ENCODE measurements at regions not wholly inside any gene's neighbourhood (a gene's known extent, or its start where the extent isn't known, plus 50 kb on each side); places are given as distances from the start of the nearest gene placed in this dataset.
A peak's percentile ranks its signal among the peaks of the same experiment; 100 is the strongest.
"Not testable (repeated sequence)": the region's sequence is repeated elsewhere in the genome, so short reads cannot be mapped to it uniquely, and the experiment has no call there.

- not testable (repeated sequence) for DNase-seq (ENCODE audit: low spot score)
These were observed 182.3 kb upstream of the DAAM1 start for GRCh38 chr14:59006179-59006578.

- no peak for DNase-seq (ENCODE audit: low spot score)
These were observed 178.5 kb upstream of the DAAM1 start for GRCh38 chr14:59009967-59010366.

DNA sequence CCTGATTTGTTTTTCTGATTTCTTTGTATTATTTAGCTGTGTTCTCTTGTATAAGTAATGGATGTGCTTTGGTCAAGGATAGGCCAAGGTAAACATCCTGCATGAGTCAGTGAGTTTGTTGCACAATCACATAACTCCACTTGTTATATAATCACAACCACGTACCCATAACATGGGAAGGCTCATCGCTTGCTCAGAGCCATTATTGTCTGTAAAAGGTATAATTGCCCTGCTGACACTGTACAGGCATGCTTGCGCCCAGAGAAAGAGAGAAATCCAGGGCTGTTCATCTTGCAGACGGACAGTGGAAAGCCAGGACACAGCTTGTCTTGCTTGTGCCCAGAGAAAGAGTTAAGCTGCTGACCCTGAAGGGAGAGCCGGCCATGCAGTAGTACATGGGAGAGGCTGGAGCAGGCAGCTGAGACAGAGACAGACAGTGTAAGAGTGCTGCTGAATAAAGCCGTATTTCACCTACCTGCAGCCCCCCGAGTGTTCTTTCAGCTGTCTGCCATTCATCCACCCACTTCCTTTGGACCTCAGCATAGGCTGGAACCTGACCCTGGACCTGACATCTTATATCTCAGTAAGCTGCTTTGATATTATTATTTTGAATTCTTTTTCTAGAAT, 174.7 kb upstream of the DAAM1 start:
- no peak for DNase-seq (ENCODE audit: low spot score)

GRCh38 chr14:59015482-59015881, 173.0 kb upstream of the DAAM1 start:
- DNase-seq (ENCODE audit: low spot score): no peak

GRCh38 chr14:59017285-59017965, 171.0 kb upstream of the DAAM1 start:
- DNase-seq (ENCODE audit: low spot score): no peak

DNA sequence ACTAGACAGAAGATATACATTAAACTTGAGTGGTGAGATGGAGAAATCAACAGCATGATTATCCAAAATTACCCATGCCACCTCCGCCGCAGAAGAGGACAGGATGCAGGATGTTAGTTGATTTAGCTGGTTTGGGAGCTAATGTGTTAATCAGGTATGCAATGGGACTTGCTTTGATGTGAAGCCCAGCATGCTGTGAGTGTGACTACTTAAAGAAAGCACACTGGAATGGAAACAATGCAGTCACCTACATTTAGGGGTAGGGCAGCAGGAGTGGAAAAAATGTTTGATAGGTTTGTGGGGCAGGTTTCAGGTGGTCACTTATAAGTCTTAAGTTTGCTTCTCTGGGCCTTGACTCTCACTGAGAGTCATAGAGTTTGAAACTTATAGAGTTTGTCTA, 170.0 kb upstream of the DAAM1 start:
- no peak for DNase-seq (ENCODE audit: low spot score)

DNA sequence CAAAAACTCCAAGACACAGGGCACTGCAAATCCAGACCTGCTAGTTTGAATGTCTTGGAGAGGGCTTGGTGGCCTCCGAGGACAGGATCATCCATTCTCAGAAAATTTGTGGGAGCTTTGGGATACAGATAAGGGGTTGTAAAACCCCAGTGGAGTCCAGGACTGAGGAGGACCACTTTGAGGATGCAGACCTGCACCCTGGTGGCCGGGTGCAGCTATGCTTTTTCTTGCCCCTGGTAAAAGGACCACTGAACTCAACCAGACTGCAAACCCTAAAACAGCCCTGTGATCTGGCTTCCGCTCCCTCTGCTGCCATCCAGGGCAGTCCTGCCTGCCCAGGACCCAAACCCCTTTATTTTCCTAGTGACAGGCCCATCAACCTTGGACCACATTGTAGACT, 169.5 kb upstream of the DAAM1 start:
- no peak for DNase-seq (ENCODE audit: low spot score)

DNA sequence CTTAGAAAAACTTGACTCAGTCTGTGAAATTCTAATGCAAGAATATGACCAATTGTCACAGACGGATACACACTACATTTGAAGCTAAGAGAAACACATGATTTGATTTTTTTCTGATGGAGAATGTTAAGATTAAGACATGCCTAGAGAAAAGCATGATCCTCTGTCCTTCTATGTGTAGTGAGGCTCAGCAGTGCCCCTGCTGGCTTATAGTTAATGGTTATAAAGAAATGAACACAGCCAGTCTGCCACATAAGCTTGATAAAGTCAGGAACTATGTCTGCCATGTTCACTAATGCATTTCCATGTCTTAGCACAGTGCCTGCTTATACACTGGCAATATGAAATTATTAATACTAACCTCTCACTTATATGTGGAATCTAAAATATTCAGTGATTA, 168.1 kb upstream of the DAAM1 start:
- peak; percentile 17 for DNase-seq (ENCODE audit: low spot score)

DNA sequence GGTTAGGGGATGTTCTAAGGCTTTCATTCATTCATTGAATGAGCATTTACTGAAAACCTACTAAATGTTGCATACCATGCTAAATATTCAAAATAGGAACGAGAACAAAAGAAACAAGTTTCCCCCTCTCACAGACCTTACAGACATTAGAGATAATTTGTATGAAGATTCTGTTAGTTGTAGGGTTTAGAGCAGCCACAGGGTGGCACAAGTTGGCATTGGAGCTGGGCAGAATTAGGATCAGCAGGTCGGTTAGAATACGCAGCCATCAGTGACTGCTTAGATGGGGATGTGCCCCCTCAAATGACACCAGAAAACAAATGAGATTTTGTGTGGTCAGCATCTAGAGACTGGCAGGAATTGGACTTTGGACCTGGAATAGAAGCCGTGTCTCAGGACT, 166.3 kb upstream of the DAAM1 start:
- no peak for DNase-seq (ENCODE audit: low spot score)

DNA sequence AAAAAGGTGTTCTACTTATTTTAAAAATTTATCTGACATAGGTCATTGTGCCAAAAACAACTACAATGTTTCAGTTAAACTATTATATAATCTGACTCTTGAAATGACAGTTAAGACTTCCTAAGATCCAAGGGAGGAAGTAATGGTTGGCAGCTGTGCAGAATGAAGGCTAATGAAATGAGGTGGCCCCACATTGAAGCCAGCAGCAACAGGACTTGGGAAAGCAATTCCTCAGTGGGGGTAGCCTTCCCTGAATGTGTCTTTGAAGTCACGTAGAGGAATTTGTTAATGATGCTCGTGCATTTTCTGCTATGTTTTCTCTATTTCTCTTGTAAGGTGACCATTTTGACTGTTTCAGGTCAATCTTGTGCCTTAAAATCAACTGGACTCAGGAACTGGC, 162.4 kb upstream of the DAAM1 start:
- DNase-seq (ENCODE audit: low spot score): no peak

GRCh38 chr14:59026640-59027039, 161.8 kb upstream of the DAAM1 start:
- not testable (repeated sequence) for DNase-seq (ENCODE audit: low spot score)

DNA sequence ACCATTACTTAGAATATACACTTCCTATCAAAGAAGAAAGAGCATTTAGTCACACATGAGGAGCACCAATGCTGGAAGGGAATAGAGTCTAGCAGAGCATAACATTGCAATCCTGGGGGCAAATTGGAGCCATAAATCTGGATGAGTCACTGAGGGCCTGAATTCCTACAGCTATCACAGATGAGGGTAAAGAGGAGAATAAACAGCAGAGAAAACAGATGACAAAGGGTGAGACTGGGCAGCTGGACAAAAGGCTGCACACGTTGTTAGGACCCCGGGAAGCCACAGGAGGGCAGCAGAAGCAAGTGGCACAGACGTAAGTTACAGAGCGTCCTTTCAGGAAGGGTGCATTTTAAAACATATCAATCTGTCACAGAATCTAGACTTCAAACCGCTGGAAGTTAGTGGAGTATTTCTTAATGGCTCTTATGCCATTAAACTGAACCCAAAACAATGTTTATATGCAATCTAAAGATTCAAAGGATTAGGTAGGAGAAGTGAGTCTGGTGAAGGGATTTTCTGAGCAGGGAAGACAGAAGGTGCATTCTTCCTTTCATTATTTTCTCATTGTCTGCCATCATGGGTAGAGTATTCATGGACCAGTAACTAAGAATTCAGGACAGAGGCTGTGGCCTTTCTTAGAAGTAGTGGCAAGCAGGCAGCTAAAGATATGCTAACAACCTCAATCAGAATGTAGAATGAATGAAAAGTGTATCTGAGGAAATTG, 159.8 kb upstream of the DAAM1 start:
- peak; percentile 83 for DNase-seq (ENCODE audit: low spot score)

GRCh38 chr14:59032826-59033225, 155.6 kb upstream of the DAAM1 start:
- DNase-seq (ENCODE audit: low spot score): no peak

GRCh38 chr14:59036134-59036533, 152.3 kb upstream of the DAAM1 start:
- DNase-seq (ENCODE audit: low spot score): no peak

DNA sequence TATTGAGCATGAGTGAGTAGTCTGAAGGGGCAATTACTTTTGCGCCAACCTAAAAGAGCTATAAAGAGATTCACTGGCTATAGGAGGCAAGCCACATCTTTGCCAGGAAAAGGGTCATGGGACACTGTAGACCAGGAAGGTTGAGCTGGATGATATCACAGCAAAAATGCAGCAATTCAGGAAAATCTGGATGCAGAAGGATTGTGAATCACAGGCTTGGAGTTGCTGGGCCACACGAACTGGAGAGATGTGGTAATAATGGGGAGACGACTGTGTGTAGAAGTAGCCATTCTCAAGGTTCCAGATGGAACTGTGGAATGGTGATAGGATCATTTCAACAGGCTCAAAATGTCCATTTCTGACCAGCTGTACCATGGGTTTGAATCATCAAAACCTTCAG, 151.4 kb upstream of the DAAM1 start:
- no peak for DNase-seq (ENCODE audit: low spot score)

- no peak for DNase-seq (ENCODE audit: low spot score)
These were observed 150.8 kb upstream of the DAAM1 start for GRCh38 chr14:59037620-59038019.

DNA sequence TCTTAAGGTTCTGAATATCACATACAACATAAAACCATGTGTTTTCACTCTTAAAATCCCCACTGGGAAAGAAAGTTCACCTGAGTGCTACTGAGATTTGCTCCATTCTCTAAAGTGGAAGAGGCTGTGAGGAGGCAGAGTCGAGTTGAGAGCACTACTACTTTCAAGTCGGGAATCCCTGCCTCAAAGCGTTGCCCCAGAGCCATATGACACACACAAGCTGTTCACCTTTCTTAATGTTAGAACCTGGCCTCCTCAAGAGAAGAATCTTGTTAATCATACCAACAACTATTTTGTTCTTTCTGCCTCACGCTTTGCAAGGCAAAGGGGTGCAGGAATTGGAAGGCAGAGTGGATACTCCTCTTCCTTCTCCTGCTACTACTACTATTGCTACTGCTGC, 149.7 kb upstream of the DAAM1 start:
- no peak for DNase-seq (ENCODE audit: low spot score)

DNA sequence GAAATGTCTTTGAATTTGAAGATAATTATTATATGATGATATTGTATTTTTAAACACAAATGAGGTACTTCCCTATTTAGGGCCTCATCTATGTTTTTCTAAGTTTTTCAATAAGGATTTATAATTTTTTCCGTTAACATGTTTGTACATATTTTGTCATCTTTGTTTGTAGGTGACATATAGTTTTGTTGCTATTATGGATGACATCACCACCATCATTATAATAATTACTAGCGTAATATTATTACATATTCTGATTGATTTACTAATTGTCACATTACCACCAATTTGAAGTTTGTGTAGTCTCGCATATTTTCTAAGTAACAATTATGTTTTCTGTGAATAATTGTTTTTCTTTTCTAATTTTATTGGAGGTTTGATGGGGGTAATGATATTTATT, 147.2 kb upstream of the DAAM1 start:
- DNase-seq (ENCODE audit: low spot score): no peak

- no peak for DNase-seq (ENCODE audit: low spot score)
These were observed 143.8 kb upstream of the DAAM1 start for GRCh38 chr14:59044707-59045106.

GRCh38 chr14:59046746-59047145, 141.7 kb upstream of the DAAM1 start:
- DNase-seq (ENCODE audit: low spot score): no peak

GRCh38 chr14:59055006-59055405, 133.5 kb upstream of the DAAM1 start:
- no peak for DNase-seq (ENCODE audit: low spot score)

DNA sequence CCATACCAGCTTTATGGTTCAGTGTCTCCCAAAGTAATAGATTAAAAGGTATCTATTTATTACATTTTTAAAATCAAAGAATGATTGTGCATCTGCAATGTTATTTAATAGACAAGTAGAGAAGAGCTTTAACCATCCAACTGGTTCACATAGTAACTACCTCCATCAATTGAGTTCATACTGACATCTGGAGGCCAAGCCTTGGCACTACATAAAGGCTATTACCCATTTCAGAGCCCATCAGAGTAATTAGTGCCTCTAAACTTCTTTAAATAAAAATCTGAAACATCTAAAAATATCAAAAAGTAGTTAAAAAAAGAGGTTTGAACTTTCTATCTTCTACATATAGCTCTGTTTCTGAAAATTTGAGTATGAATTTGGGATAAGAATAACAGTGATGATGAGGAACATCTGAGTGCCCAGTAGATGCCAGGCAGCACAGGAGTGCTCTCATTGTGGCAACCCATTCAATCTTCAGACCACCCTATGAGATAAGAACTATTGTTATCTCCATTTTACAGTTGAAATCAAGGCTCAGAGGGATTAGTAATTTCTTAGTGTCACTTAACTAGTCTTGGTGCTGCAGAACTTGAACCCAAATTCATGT, 132.9 kb upstream of the DAAM1 start:
- peak; percentile 81 for DNase-seq (ENCODE audit: low spot score)

- DNase-seq (ENCODE audit: low spot score): no peak
These were observed 130.9 kb upstream of the DAAM1 start for GRCh38 chr14:59057551-59057950.
